ENCODE measurements at regions not wholly inside any gene's neighbourhood (a gene's known extent, or its start where the extent isn't known, plus 50 kb on each side); places are given as distances from the start of the nearest gene placed in this dataset.

DNA sequence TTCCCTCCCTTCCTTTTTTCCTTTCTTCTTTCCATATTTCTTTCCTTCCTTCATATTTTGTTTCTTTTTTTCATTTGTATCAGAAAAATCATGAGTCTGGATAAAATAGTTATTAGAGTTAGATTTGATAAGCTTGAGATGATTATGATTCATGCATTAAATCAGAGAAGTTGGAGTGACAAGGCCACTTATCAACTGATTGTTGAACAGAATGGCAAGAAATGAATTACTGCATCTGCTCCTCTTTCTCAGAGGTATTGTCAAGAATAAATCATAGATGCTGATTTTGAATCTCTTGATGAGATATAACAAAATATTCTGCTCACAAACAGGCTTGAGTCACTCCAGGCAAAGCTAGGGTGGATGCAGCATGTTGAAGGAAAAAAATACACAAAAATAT lies 54.6 kb upstream of the ANO5 start:
- Histone ChIP-seq H3K36me3 (no peaks in the 10 kb centered on the region), H3K4me1 (no peaks in the 10 kb centered on the region), H3K27me3 (no peaks in the 10 kb centered on the region), H3K4me3 (no peak overlapping the region), H3K9me3 (no peaks in the 10 kb centered on the region), H3K27ac (no peak overlapping the region)
- ATAC-seq: no peak
- intact Hi-C loops (cut with DNase I): no loop called here
- no peak for DNase-seq
- TF ChIP-seq, protein P1, sequence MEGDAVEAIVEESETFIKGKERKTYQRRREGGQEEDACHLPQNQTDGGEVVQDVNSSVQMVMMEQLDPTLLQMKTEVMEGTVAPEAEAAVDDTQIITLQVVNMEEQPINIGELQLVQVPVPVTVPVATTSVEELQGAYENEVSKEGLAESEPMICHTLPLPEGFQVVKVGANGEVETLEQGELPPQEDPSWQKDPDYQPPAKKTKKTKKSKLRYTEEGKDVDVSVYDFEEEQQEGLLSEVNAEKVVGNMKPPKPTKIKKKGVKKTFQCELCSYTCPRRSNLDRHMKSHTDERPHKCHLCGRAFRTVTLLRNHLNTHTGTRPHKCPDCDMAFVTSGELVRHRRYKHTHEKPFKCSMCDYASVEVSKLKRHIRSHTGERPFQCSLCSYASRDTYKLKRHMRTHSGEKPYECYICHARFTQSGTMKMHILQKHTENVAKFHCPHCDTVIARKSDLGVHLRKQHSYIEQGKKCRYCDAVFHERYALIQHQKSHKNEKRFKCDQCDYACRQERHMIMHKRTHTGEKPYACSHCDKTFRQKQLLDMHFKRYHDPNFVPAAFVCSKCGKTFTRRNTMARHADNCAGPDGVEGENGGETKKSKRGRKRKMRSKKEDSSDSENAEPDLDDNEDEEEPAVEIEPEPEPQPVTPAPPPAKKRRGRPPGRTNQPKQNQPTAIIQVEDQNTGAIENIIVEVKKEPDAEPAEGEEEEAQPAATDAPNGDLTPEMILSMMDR (IDR thresholded peaks at IDR 0.05): no peak
